ENCODE measurements at regions not wholly inside any gene's neighbourhood (a gene's known extent, or its start where the extent isn't known, plus 50 kb on each side); places are given as distances from the start of the nearest gene placed in this dataset.

- no peaks in the 10 kb centered on the region for H3K36me3 ChIP-seq (ENCODE audit: control insufficient read depth, insufficient read depth, low read length)
- no peak overlapping the region for H3K4me3 ChIP-seq (ENCODE audit: low read depth, low read length)
- no peak overlapping the region for H3K9ac ChIP-seq (ENCODE audit: low read length)
- H3K9me3 ChIP-seq (ENCODE audit: control insufficient read depth, insufficient read depth, low read depth, low read length): no peaks in the 10 kb centered on the region
- no peaks in the 10 kb centered on the region for H3K27me3 ChIP-seq (ENCODE audit: control insufficient read depth, insufficient read depth, low read length)
- no peaks in the 10 kb centered on the region for H3K4me1 ChIP-seq (ENCODE audit: control insufficient read depth, insufficient read depth, low read length)
- no peak overlapping the region for H3K27ac ChIP-seq (ENCODE audit: low read depth, low read length)
These were observed 180.9 kb downstream of the KIF18A start for GRCh38 chr11:27926981-27927481.

GRCh38 chr11:27926486-27926885, 181.5 kb downstream of the KIF18A start:
- H3K9me3 ChIP-seq (ENCODE audit: control insufficient read depth, insufficient read depth, low read depth, low read length): no peaks in the 10 kb centered on the region
- no peak overlapping the region for H3K4me3 ChIP-seq (ENCODE audit: low read depth, low read length)
- H3K27me3 ChIP-seq (ENCODE audit: control insufficient read depth, insufficient read depth, low read length): no peaks in the 10 kb centered on the region
- H3K4me1 ChIP-seq (ENCODE audit: control insufficient read depth, insufficient read depth, low read length): no peaks in the 10 kb centered on the region
- no peak overlapping the region for H3K9ac ChIP-seq (ENCODE audit: low read length)
- H3K27ac ChIP-seq (ENCODE audit: low read depth, low read length): no peak overlapping the region
- H3K36me3 ChIP-seq (ENCODE audit: control insufficient read depth, insufficient read depth, low read length): no peaks in the 10 kb centered on the region

GRCh38 chr11:27921472-27921871, 186.5 kb downstream of the KIF18A start:
- no peaks in the 10 kb centered on the region for H3K27me3 ChIP-seq (ENCODE audit: control insufficient read depth, insufficient read depth, low read length)
- H3K4me3 ChIP-seq (ENCODE audit: low read depth, low read length): no peak overlapping the region
- H3K9ac ChIP-seq (ENCODE audit: low read length): no peak overlapping the region
- H3K36me3 ChIP-seq (ENCODE audit: control insufficient read depth, insufficient read depth, low read length): no peaks in the 10 kb centered on the region
- no peaks in the 10 kb centered on the region for H3K9me3 ChIP-seq (ENCODE audit: control insufficient read depth, insufficient read depth, low read depth, low read length)
- no peak overlapping the region for H3K27ac ChIP-seq (ENCODE audit: low read depth, low read length)
- H3K4me1 ChIP-seq (ENCODE audit: control insufficient read depth, insufficient read depth, low read length): no peaks in the 10 kb centered on the region

- H3K4me1 ChIP-seq (ENCODE audit: control insufficient read depth, insufficient read depth, low read length): no peaks in the 10 kb centered on the region
- H3K27ac ChIP-seq (ENCODE audit: low read depth, low read length): no peak overlapping the region
These were observed 191.3 kb downstream of the KIF18A start for GRCh38 chr11:27916541-27917100.

GRCh38 chr11:27914080-27914479, 193.9 kb downstream of the KIF18A start:
- no peaks in the 10 kb centered on the region; the same call in 1 of the 2 replicates for H3K4me1 ChIP-seq (ENCODE audit: control insufficient read depth, insufficient read depth, low read length)
- no peak overlapping the region for H3K9ac ChIP-seq (ENCODE audit: low read length)
- no peaks in the 10 kb centered on the region for H3K36me3 ChIP-seq (ENCODE audit: control insufficient read depth, insufficient read depth, low read length)
- no peak overlapping the region for H3K4me3 ChIP-seq (ENCODE audit: low read depth, low read length)
- no peaks in the 10 kb centered on the region for H3K27me3 ChIP-seq (ENCODE audit: control insufficient read depth, insufficient read depth, low read length)
- H3K9me3 ChIP-seq (ENCODE audit: control insufficient read depth, insufficient read depth, low read depth, low read length): no peaks in the 10 kb centered on the region
- no peak overlapping the region for H3K27ac ChIP-seq (ENCODE audit: low read depth, low read length)

More at GRCh38 chr11:27916541-27917100, 191.3 kb downstream of the KIF18A start:
- Histone ChIP-seq H3K4me3 (ENCODE audit: low read depth, low read length) (no peak overlapping the region), H3K27me3 (ENCODE audit: control insufficient read depth, insufficient read depth, low read length) (no peaks in the 10 kb centered on the region), H3K36me3 (ENCODE audit: control insufficient read depth, insufficient read depth, low read length) (no peaks in the 10 kb centered on the region), H3K9ac (ENCODE audit: low read length) (no peak overlapping the region), H3K9me3 (ENCODE audit: control insufficient read depth, insufficient read depth, low read depth, low read length) (no peaks in the 10 kb centered on the region)

GRCh38 chr11:27913650-27914049, 194.3 kb downstream of the KIF18A start:
- Histone ChIP-seq H3K4me1 (ENCODE audit: control insufficient read depth, insufficient read depth, low read length) (no peaks in the 10 kb centered on the region; the same call in 1 of the 2 replicates), H3K9me3 (ENCODE audit: control insufficient read depth, insufficient read depth, low read depth, low read length) (no peaks in the 10 kb centered on the region), H3K4me3 (ENCODE audit: low read depth, low read length) (no peak overlapping the region), H3K36me3 (ENCODE audit: control insufficient read depth, insufficient read depth, low read length) (no peaks in the 10 kb centered on the region), H3K27me3 (ENCODE audit: control insufficient read depth, insufficient read depth, low read length) (no peaks in the 10 kb centered on the region), H3K27ac (ENCODE audit: low read depth, low read length) (no peak overlapping the region), H3K9ac (ENCODE audit: low read length) (no peak overlapping the region)

GRCh38 chr11:27912916-27913315, 195.0 kb downstream of the KIF18A start:
- Histone ChIP-seq H3K9me3 (ENCODE audit: control insufficient read depth, insufficient read depth, low read depth, low read length) (no peaks in the 10 kb centered on the region), H3K36me3 (ENCODE audit: control insufficient read depth, insufficient read depth, low read length) (no peaks in the 10 kb centered on the region), H3K4me1 (ENCODE audit: control insufficient read depth, insufficient read depth, low read length) (no peaks in the 10 kb centered on the region; the same call in 1 of the 2 replicates), H3K27me3 (ENCODE audit: control insufficient read depth, insufficient read depth, low read length) (no peaks in the 10 kb centered on the region), H3K9ac (ENCODE audit: low read length) (no peak overlapping the region), H3K27ac (ENCODE audit: low read depth, low read length) (no peak overlapping the region), H3K4me3 (ENCODE audit: low read depth, low read length) (no peak overlapping the region)

- H3K4me1 ChIP-seq (ENCODE audit: control insufficient read depth, insufficient read depth, low read length): no peaks in the 10 kb centered on the region; the same call in 1 of the 2 replicates
- H3K4me3 ChIP-seq (ENCODE audit: low read depth, low read length): no peak overlapping the region
- H3K9me3 ChIP-seq (ENCODE audit: control insufficient read depth, insufficient read depth, low read depth, low read length): no peaks in the 10 kb centered on the region
- no peak overlapping the region for H3K9ac ChIP-seq (ENCODE audit: low read length)
- no peaks in the 10 kb centered on the region for H3K36me3 ChIP-seq (ENCODE audit: control insufficient read depth, insufficient read depth, low read length)
- H3K27me3 ChIP-seq (ENCODE audit: control insufficient read depth, insufficient read depth, low read length): no peaks in the 10 kb centered on the region
- H3K27ac ChIP-seq (ENCODE audit: low read depth, low read length): no peak overlapping the region
These were observed 197.6 kb downstream of the KIF18A start for GRCh38 chr11:27910186-27910931.

GRCh38 chr11:27909386-27909785, 198.6 kb downstream of the KIF18A start:
- no peaks in the 10 kb centered on the region for H3K36me3 ChIP-seq (ENCODE audit: control insufficient read depth, insufficient read depth, low read length)
- H3K4me1 ChIP-seq (ENCODE audit: control insufficient read depth, insufficient read depth, low read length): no peaks in the 10 kb centered on the region; the same call in 1 of the 2 replicates
- H3K4me3 ChIP-seq (ENCODE audit: low read depth, low read length): no peak overlapping the region
- H3K9me3 ChIP-seq (ENCODE audit: control insufficient read depth, insufficient read depth, low read depth, low read length): no peaks in the 10 kb centered on the region
- H3K9ac ChIP-seq (ENCODE audit: low read length): no peak overlapping the region
- no peaks in the 10 kb centered on the region for H3K27me3 ChIP-seq (ENCODE audit: control insufficient read depth, insufficient read depth, low read length)
- no peak overlapping the region for H3K27ac ChIP-seq (ENCODE audit: low read depth, low read length)

- Histone ChIP-seq H3K4me3 (ENCODE audit: low read depth, low read length) (no peak overlapping the region), H3K27ac (ENCODE audit: low read depth, low read length) (no peak overlapping the region), H3K9me3 (ENCODE audit: control insufficient read depth, insufficient read depth, low read depth, low read length) (no peaks in the 10 kb centered on the region), H3K36me3 (ENCODE audit: control insufficient read depth, insufficient read depth, low read length) (no peaks in the 10 kb centered on the region), H3K27me3 (ENCODE audit: control insufficient read depth, insufficient read depth, low read length) (no peaks in the 10 kb centered on the region), H3K9ac (ENCODE audit: low read length) (no peak overlapping the region), H3K4me1 (ENCODE audit: control insufficient read depth, insufficient read depth, low read length) (no peaks in the 10 kb centered on the region; the same call in 1 of the 2 replicates)
These were observed 199.3 kb downstream of the KIF18A start for GRCh38 chr11:27908621-27909020.

GRCh38 chr11:27907530-27907929, 200.4 kb downstream of the KIF18A start:
- Histone ChIP-seq H3K27me3 (ENCODE audit: control insufficient read depth, insufficient read depth, low read length) (no peaks in the 10 kb centered on the region), H3K4me1 (ENCODE audit: control insufficient read depth, insufficient read depth, low read length) (no peaks in the 10 kb centered on the region; the same call in 1 of the 2 replicates)

More at GRCh38 chr11:27907530-27907929, 200.4 kb downstream of the KIF18A start:
- H3K4me3 ChIP-seq (ENCODE audit: low read depth, low read length): no peak overlapping the region
- no peak overlapping the region for H3K9ac ChIP-seq (ENCODE audit: low read length)
- no peaks in the 10 kb centered on the region for H3K36me3 ChIP-seq (ENCODE audit: control insufficient read depth, insufficient read depth, low read length)
- no peak overlapping the region for H3K27ac ChIP-seq (ENCODE audit: low read depth, low read length)
- no peaks in the 10 kb centered on the region for H3K9me3 ChIP-seq (ENCODE audit: control insufficient read depth, insufficient read depth, low read depth, low read length)

Data from HUES6 (cell line).